ENCODE measurements at regions not wholly inside any gene's neighbourhood (a gene's known extent, or its start where the extent isn't known, plus 50 kb on each side); places are given as distances from the start of the nearest gene placed in this dataset.

- no peak for FAIRE-seq
Observed at GRCh38 chr12:127214186-127214585, 1052.8 kb upstream of the TMEM132C start.

GRCh38 chr12:127223011-127223410, 1044.0 kb upstream of the TMEM132C start:
- FAIRE-seq, result no peak

- FAIRE-seq, result no peak
Observed at GRCh38 chr12:127223731-127224130, 1043.2 kb upstream of the TMEM132C start.

- FAIRE-seq, result no peak
Observed at GRCh38 chr12:127230843-127231260, 1036.1 kb upstream of the TMEM132C start.

GRCh38 chr12:127231371-127231770, 1035.6 kb upstream of the TMEM132C start:
- FAIRE-seq, result no peak

- FAIRE-seq, result no peak
Observed at GRCh38 chr12:127233016-127233415, 1034.0 kb upstream of the TMEM132C start.

GRCh38 chr12:127235761-127236160, 1031.2 kb upstream of the TMEM132C start:
- no peak for FAIRE-seq

GRCh38 chr12:127236491-127236890, 1030.5 kb upstream of the TMEM132C start:
- no peak for FAIRE-seq

- FAIRE-seq, result no peak
Observed at GRCh38 chr12:127237151-127237550, 1029.8 kb upstream of the TMEM132C start.

GRCh38 chr12:127238107-127238506, 1028.9 kb upstream of the TMEM132C start:
- no peak for FAIRE-seq

- no peak for FAIRE-seq
Observed at GRCh38 chr12:127239781-127240180, 1027.2 kb upstream of the TMEM132C start.

GRCh38 chr12:127240249-127240929, 1026.6 kb upstream of the TMEM132C start:
- FAIRE-seq, result no peak

GRCh38 chr12:127241072-127241817, 1025.7 kb upstream of the TMEM132C start:
- no peak for FAIRE-seq

GRCh38 chr12:127245009-127245408, 1022.0 kb upstream of the TMEM132C start:
- no peak for FAIRE-seq

- no peak for FAIRE-seq
Observed at GRCh38 chr12:127245437-127245836, 1021.5 kb upstream of the TMEM132C start.

GRCh38 chr12:127247937-127248336, 1019.0 kb upstream of the TMEM132C start:
- no peak for FAIRE-seq

GRCh38 chr12:127249428-127249827, 1017.5 kb upstream of the TMEM132C start:
- no peak for FAIRE-seq

GRCh38 chr12:127253797-127254327, 1013.1 kb upstream of the TMEM132C start:
- FAIRE-seq, result no peak

GRCh38 chr12:127254420-127254955, 1012.5 kb upstream of the TMEM132C start:
- FAIRE-seq, result no peak

GRCh38 chr12:127257366-127257935, 1009.5 kb upstream of the TMEM132C start:
- no peak for FAIRE-seq

GRCh38 chr12:127260531-127260930, 1006.4 kb upstream of the TMEM132C start:
- FAIRE-seq, result no peak

GRCh38 chr12:127260999-127261398, 1006.0 kb upstream of the TMEM132C start:
- no peak for FAIRE-seq

GRCh38 chr12:127262615-127263014, 1004.4 kb upstream of the TMEM132C start:
- FAIRE-seq, result no peak

All from colon (tissue), 2 donors.